SJSA1 (cell line): ENCODE measurements at regions not wholly inside any gene's neighbourhood (a gene's known extent, or its start where the extent isn't known, plus 50 kb on each side); places are given as distances from the start of the nearest gene placed in this dataset.

Experiments
- DNase-seq, 2 experiments: peaks; one replicate each; pipeline ENCODE4 v3.0.0-alpha.2; 2015 to 2020; ENCODE audit warnings: low spot score in 2 of 2, low read depth in 1 of 2
- H3K27ac ChIP-seq: fragments of 250-450 bp; sonication (Bioruptor Pico); 2 replicates; pipeline ENCODE4 v1.5.1; 2020; ENCODE audit warnings: mild to moderate bottlenecking, moderate library complexity
- H3K27me3 ChIP-seq: fragments of 250-450 bp; sonication (Bioruptor Pico); replicated peaks from 2 replicates; pipeline ENCODE4 v1.5.1; 2020; ENCODE audit warnings: mild to moderate bottlenecking, moderate library complexity
- H3K36me3 ChIP-seq: fragments of 250-450 bp; sonication (Bioruptor Pico); 2 replicates; pipeline ENCODE4 v1.5.1; 2020; ENCODE audit warnings: mild to moderate bottlenecking
- H3K4me1 ChIP-seq: fragments of 250-450 bp; sonication (Bioruptor Pico); replicated peaks from 2 replicates; pipeline ENCODE4 v1.6.1; 2021; ENCODE audit warnings: mild to moderate bottlenecking
- H3K4me3 ChIP-seq: fragments of 250-450 bp; sonication (Bioruptor Pico); 2 replicates; pipeline ENCODE4 v1.5.1; 2020; ENCODE audit warnings: mild to moderate bottlenecking
- H3K9me3 ChIP-seq: fragments of 250-450 bp; sonication (Bioruptor Pico); replicated peaks from 2 replicates; pipeline ENCODE4 v1.5.1; 2020; ENCODE audit warnings: mild to moderate bottlenecking

- H3K9me3 ChIP-seq, result no peaks in the 10 kb centered on the region
- H3K4me3 ChIP-seq, result no peak overlapping the region
- H3K4me1 ChIP-seq, result peaks cover 13% of the 10 kb centered on the region
- H3K27me3 ChIP-seq, result no peaks in the 10 kb centered on the region
- H3K27ac ChIP-seq, result no peak overlapping the region
- no peak for DNase-seq
- H3K36me3 ChIP-seq, result no peaks in the 10 kb centered on the region
These were observed 211.8 kb upstream of the FGGY start for GRCh38 chr1:59085101-59085500.

- Histone ChIP-seq H3K36me3 (no peaks in the 10 kb centered on the region), H3K27ac (no peak overlapping the region), H3K27me3 (no peaks in the 10 kb centered on the region), H3K9me3 (no peaks in the 10 kb centered on the region), H3K4me3 (no peak overlapping the region), H3K4me1 (peaks cover 6% of the 10 kb centered on the region)
- DNase-seq, result no peak
These were observed 207.7 kb upstream of the FGGY start for GRCh38 chr1:59089036-59089798.

GRCh38 chr1:59089922-59090457 lies 206.9 kb upstream of the FGGY start:
- DNase-seq, result no peak
- no peaks in the 10 kb centered on the region for H3K9me3 ChIP-seq

GRCh38 chr1:59092126-59092525 lies 204.8 kb upstream of the FGGY start:
- no peaks in the 10 kb centered on the region for H3K4me1 ChIP-seq
- H3K36me3 ChIP-seq, result no peaks in the 10 kb centered on the region
- H3K9me3 ChIP-seq, result no peaks in the 10 kb centered on the region
- H3K27me3 ChIP-seq, result no peaks in the 10 kb centered on the region
- DNase-seq, result no peak
- no peak overlapping the region for H3K4me3 ChIP-seq
- no peak overlapping the region for H3K27ac ChIP-seq

More at GRCh38 chr1:59089922-59090457, 206.9 kb upstream of the FGGY start:
- H3K27me3 ChIP-seq, result no peaks in the 10 kb centered on the region
- H3K36me3 ChIP-seq, result no peaks in the 10 kb centered on the region
- H3K4me1 ChIP-seq, result no peaks in the 10 kb centered on the region
- no peak overlapping the region for H3K4me3 ChIP-seq
- H3K27ac ChIP-seq, result no peak overlapping the region

- Histone ChIP-seq H3K27ac (no peak overlapping the region), H3K27me3 (no peaks in the 10 kb centered on the region), H3K9me3 (no peaks in the 10 kb centered on the region), H3K4me1 (no peaks in the 10 kb centered on the region), H3K36me3 (no peaks in the 10 kb centered on the region), H3K4me3 (no peak overlapping the region)
- no peak for DNase-seq
These were observed 202.9 kb upstream of the FGGY start for GRCh38 chr1:59094001-59094400.

GRCh38 chr1:59096501-59096900 lies 200.4 kb upstream of the FGGY start:
- no peak for DNase-seq
- H3K36me3 ChIP-seq, result no peaks in the 10 kb centered on the region
- H3K27me3 ChIP-seq, result no peaks in the 10 kb centered on the region
- no peak overlapping the region for H3K4me3 ChIP-seq
- H3K27ac ChIP-seq, result no peak overlapping the region
- H3K4me1 ChIP-seq, result no peaks in the 10 kb centered on the region
- H3K9me3 ChIP-seq, result no peaks in the 10 kb centered on the region

- Histone ChIP-seq H3K36me3 (no peaks in the 10 kb centered on the region), H3K27me3 (no peaks in the 10 kb centered on the region), H3K4me3 (no peak overlapping the region), H3K9me3 (no peaks in the 10 kb centered on the region), H3K27ac (no peak overlapping the region), H3K4me1 (no peaks in the 10 kb centered on the region)
- no peak for DNase-seq
These were observed 198.2 kb upstream of the FGGY start for GRCh38 chr1:59098655-59099054.

GRCh38 chr1:59100708-59101374 lies 196.1 kb upstream of the FGGY start:
- no peaks in the 10 kb centered on the region for H3K4me1 ChIP-seq
- H3K36me3 ChIP-seq, result no peaks in the 10 kb centered on the region
- H3K9me3 ChIP-seq, result no peaks in the 10 kb centered on the region
- no peaks in the 10 kb centered on the region for H3K27me3 ChIP-seq
- H3K27ac ChIP-seq, result no peak overlapping the region
- no peak for DNase-seq
- no peak overlapping the region for H3K4me3 ChIP-seq

GRCh38 chr1:59101518-59101917 lies 195.4 kb upstream of the FGGY start:
- H3K27ac ChIP-seq, result no peak overlapping the region
- H3K9me3 ChIP-seq, result no peaks in the 10 kb centered on the region
- H3K36me3 ChIP-seq, result no peaks in the 10 kb centered on the region
- no peaks in the 10 kb centered on the region for H3K27me3 ChIP-seq
- no peak for DNase-seq
- H3K4me1 ChIP-seq, result no peaks in the 10 kb centered on the region
- no peak overlapping the region for H3K4me3 ChIP-seq

GRCh38 chr1:59103457-59103856 lies 193.4 kb upstream of the FGGY start:
- DNase-seq, result no peak

GRCh38 chr1:59104191-59104760 lies 192.6 kb upstream of the FGGY start:
- DNase-seq, result no peak
- H3K36me3 ChIP-seq, result no peaks in the 10 kb centered on the region
- no peak overlapping the region for H3K4me3 ChIP-seq

More at GRCh38 chr1:59103457-59103856, 193.4 kb upstream of the FGGY start:
- Histone ChIP-seq H3K27me3 (no peaks in the 10 kb centered on the region), H3K27ac (no peak overlapping the region), H3K36me3 (no peaks in the 10 kb centered on the region), H3K4me3 (no peak overlapping the region), H3K4me1 (peaks cover 10% of the 10 kb centered on the region), H3K9me3 (no peaks in the 10 kb centered on the region)

GRCh38 chr1:59105548-59106507 lies 191.1 kb upstream of the FGGY start:
- Histone ChIP-seq H3K27me3 (no peaks in the 10 kb centered on the region), H3K4me3 (no peak overlapping the region), H3K27ac (no peak overlapping the region), H3K9me3 (no peaks in the 10 kb centered on the region), H3K4me1 (peaks cover 10% of the 10 kb centered on the region), H3K36me3 (no peaks in the 10 kb centered on the region)
- no peak for DNase-seq

More at GRCh38 chr1:59104191-59104760, 192.6 kb upstream of the FGGY start:
- Histone ChIP-seq H3K9me3 (no peaks in the 10 kb centered on the region), H3K27ac (no peak overlapping the region), H3K27me3 (no peaks in the 10 kb centered on the region), H3K4me1 (peaks cover 10% of the 10 kb centered on the region)

GRCh38 chr1:59107516-59107915 lies 189.4 kb upstream of the FGGY start:
- H3K9me3 ChIP-seq, result no peaks in the 10 kb centered on the region
- no peak overlapping the region for H3K4me3 ChIP-seq
- no peak for DNase-seq
- H3K4me1 ChIP-seq, result peaks cover 10% of the 10 kb centered on the region
- no peak overlapping the region for H3K27ac ChIP-seq
- no peaks in the 10 kb centered on the region for H3K27me3 ChIP-seq
- H3K36me3 ChIP-seq, result no peaks in the 10 kb centered on the region
